ENCODE measurements at regions not wholly inside any gene's neighbourhood (a gene's known extent, or its start where the extent isn't known, plus 50 kb on each side); places are given as distances from the start of the nearest gene placed in this dataset.
"Not testable (repeated sequence)": the region's sequence is repeated elsewhere in the genome, so short reads cannot be mapped to it uniquely, and the experiment has no call there.

GRCh38 chr10:100625816-100626215, 90.1 kb downstream of the HIF1AN start:
- ATAC-seq, result no peak

GRCh38 chr10:100628061-100628460, 92.3 kb downstream of the HIF1AN start:
- DNase-seq (ENCODE audit: low spot score) (no peak), ATAC-seq (no peak)
- peaks cover 30 to 47% of the 10 kb centered on the region in 2 donors for H3K27me3 Mint-ChIP-seq
- H3K9me3 Mint-ChIP-seq, result no peaks in the 10 kb centered on the region
- H3K4me1 Mint-ChIP-seq (ENCODE audit: low read depth in 2 of 2), result no peaks in the 10 kb centered on the region
- H3K36me3 Mint-ChIP-seq, result no peaks in the 10 kb centered on the region
- H3K4me3 Mint-ChIP-seq, result no peak overlapping the region
- no peak overlapping the region for H3K27ac Mint-ChIP-seq

More at GRCh38 chr10:100625816-100626215, 90.1 kb downstream of the HIF1AN start:
- peaks cover 0 to 3% of the 10 kb centered on the region in 2 donors for H3K4me1 Mint-ChIP-seq (ENCODE audit: low read depth in 2 of 2)
- no peak for DNase-seq (ENCODE audit: low spot score)
- H3K36me3 Mint-ChIP-seq, result no peaks in the 10 kb centered on the region
- no peak overlapping the region for H3K4me3 Mint-ChIP-seq
- H3K9me3 Mint-ChIP-seq, result no peaks in the 10 kb centered on the region
- H3K27me3 Mint-ChIP-seq, result peaks cover 37 to 51% of the 10 kb centered on the region in 2 donors
- H3K27ac Mint-ChIP-seq, result no peak overlapping the region

- DNase-seq (ENCODE audit: low spot score) (no peak), ATAC-seq (no peak)
- H3K9me3 Mint-ChIP-seq, result no peaks in the 10 kb centered on the region
- no peaks in the 10 kb centered on the region for H3K36me3 Mint-ChIP-seq
- no peak overlapping the region for H3K27ac Mint-ChIP-seq
- no peak overlapping the region for H3K4me3 Mint-ChIP-seq
- H3K4me1 Mint-ChIP-seq (ENCODE audit: low read depth in 2 of 2), result no peaks in the 10 kb centered on the region
- H3K27me3 Mint-ChIP-seq, result peaks cover 30 to 55% of the 10 kb centered on the region in 2 donors
These were observed 95.4 kb downstream of the HIF1AN start for GRCh38 chr10:100631192-100631591.

GRCh38 chr10:100632027-100632426, 96.3 kb downstream of the HIF1AN start:
- peaks cover 22 to 48% of the 10 kb centered on the region in 2 donors for H3K27me3 Mint-ChIP-seq
- no peaks in the 10 kb centered on the region for H3K9me3 Mint-ChIP-seq
- no peak overlapping the region for H3K27ac Mint-ChIP-seq
- DNase-seq (ENCODE audit: low spot score), result no peak
- H3K4me1 Mint-ChIP-seq (ENCODE audit: low read depth in 2 of 2), result no peaks in the 10 kb centered on the region
- peak in 1 of 2 donors; percentile 7 for ATAC-seq
- H3K36me3 Mint-ChIP-seq, result no peaks in the 10 kb centered on the region
- H3K4me3 Mint-ChIP-seq, result no peak overlapping the region

GRCh38 chr10:100634034-100634433, 98.3 kb downstream of the HIF1AN start:
- DNase-seq (ENCODE audit: low spot score) (no peak), ATAC-seq (no peak)
- H3K4me1 Mint-ChIP-seq (ENCODE audit: low read depth in 2 of 2), result no peaks in the 10 kb centered on the region
- H3K27ac Mint-ChIP-seq, result no peak overlapping the region
- peaks cover 22 to 40% of the 10 kb centered on the region in 2 donors for H3K27me3 Mint-ChIP-seq
- H3K9me3 Mint-ChIP-seq, result no peaks in the 10 kb centered on the region
- H3K4me3 Mint-ChIP-seq, result no peak overlapping the region
- H3K36me3 Mint-ChIP-seq, result no peaks in the 10 kb centered on the region

GRCh38 chr10:100636848-100637553, 101.3 kb downstream of the HIF1AN start:
- no peak overlapping the region for H3K27ac Mint-ChIP-seq
- no peak for DNase-seq (ENCODE audit: low spot score)
- no peaks in the 10 kb centered on the region for H3K4me1 Mint-ChIP-seq (ENCODE audit: low read depth in 2 of 2)
- no peak overlapping the region for H3K4me3 Mint-ChIP-seq
- H3K36me3 Mint-ChIP-seq, result no peaks in the 10 kb centered on the region
- H3K27me3 Mint-ChIP-seq, result peaks cover 35 to 47% of the 10 kb centered on the region in 2 donors
- H3K9me3 Mint-ChIP-seq, result no peaks in the 10 kb centered on the region
- no peak for ATAC-seq

- Mint-ChIP-seq H3K4me3 (no peak overlapping the region), H3K4me1 (ENCODE audit: low read depth in 2 of 2) (no peaks in the 10 kb centered on the region), H3K27ac (no peak overlapping the region), H3K9me3 (no peaks in the 10 kb centered on the region), H3K27me3 (peaks cover 40 to 51% of the 10 kb centered on the region in 2 donors), H3K36me3 (no peaks in the 10 kb centered on the region)
- DNase-seq (ENCODE audit: low spot score), result no peak
- ATAC-seq, result peak; percentile 37 to 50
These were observed 102.0 kb downstream of the HIF1AN start for GRCh38 chr10:100637785-100638184.

GRCh38 chr10:100638969-100639368, 103.2 kb downstream of the HIF1AN start:
- not testable (repeated sequence) for ATAC-seq; H3K36me3 Mint-ChIP-seq; DNase-seq (ENCODE audit: low spot score); H3K4me1 Mint-ChIP-seq (ENCODE audit: low read depth in 2 of 2); H3K9me3 Mint-ChIP-seq; H3K27ac Mint-ChIP-seq; H3K4me3 Mint-ChIP-seq
- peaks cover 40 to 50% of the 10 kb centered on the region in 2 donors for H3K27me3 Mint-ChIP-seq

GRCh38 chr10:100642295-100642994, 102.9 kb upstream of the PAX2 start:
- Mint-ChIP-seq H3K4me1 (ENCODE audit: low read depth in 2 of 2) (no peaks in the 10 kb centered on the region), H3K36me3 (no peaks in the 10 kb centered on the region), H3K27me3 (peaks cover 47 to 48% of the 10 kb centered on the region in 2 donors), H3K9me3 (no peaks in the 10 kb centered on the region), H3K4me3 (no peak overlapping the region), H3K27ac (no peak overlapping the region)
- ATAC-seq, result no peak
- DNase-seq (ENCODE audit: low spot score), result no peak

GRCh38 chr10:100645091-100645490, 100.3 kb upstream of the PAX2 start:
- Mint-ChIP-seq H3K4me1 (ENCODE audit: low read depth in 2 of 2) (no peaks in the 10 kb centered on the region), H3K4me3 (no peak overlapping the region), H3K9me3 (no peaks in the 10 kb centered on the region), H3K36me3 (no peaks in the 10 kb centered on the region), H3K27ac (no peak overlapping the region), H3K27me3 (peaks cover 50 to 65% of the 10 kb centered on the region in 2 donors)
- no peak for DNase-seq (ENCODE audit: low spot score)
- ATAC-seq, result peak in 1 of 2 donors; percentile 24

- no peaks in the 10 kb centered on the region for H3K4me1 Mint-ChIP-seq (ENCODE audit: low read depth in 2 of 2)
These were observed 99.6 kb upstream of the PAX2 start for GRCh38 chr10:100645613-100646392.

GRCh38 chr10:100647928-100648327, 97.5 kb upstream of the PAX2 start:
- H3K4me3 Mint-ChIP-seq, result no peak overlapping the region
- H3K27ac Mint-ChIP-seq, result no peak overlapping the region
- H3K4me1 Mint-ChIP-seq (ENCODE audit: low read depth in 2 of 2), result peaks cover 0 to 4% of the 10 kb centered on the region in 2 donors
- DNase-seq (ENCODE audit: low spot score) (no peak), ATAC-seq (no peak)
- H3K27me3 Mint-ChIP-seq, result peaks cover 44 to 62% of the 10 kb centered on the region in 2 donors
- peaks cover 7% of the 10 kb centered on the region for H3K36me3 Mint-ChIP-seq
- no peaks in the 10 kb centered on the region for H3K9me3 Mint-ChIP-seq

More at GRCh38 chr10:100645613-100646392, 99.6 kb upstream of the PAX2 start:
- no peak overlapping the region for H3K27ac Mint-ChIP-seq
- DNase-seq (ENCODE audit: low spot score) (no peak), ATAC-seq (no peak)
- no peaks in the 10 kb centered on the region for H3K9me3 Mint-ChIP-seq
- peaks cover 50 to 68% of the 10 kb centered on the region in 2 donors for H3K27me3 Mint-ChIP-seq
- H3K4me3 Mint-ChIP-seq, result no peak overlapping the region
- no peaks in the 10 kb centered on the region for H3K36me3 Mint-ChIP-seq

GRCh38 chr10:100650693-100651092, 94.7 kb upstream of the PAX2 start:
- H3K36me3 Mint-ChIP-seq, result peaks cover 11% of the 10 kb centered on the region
- peaks cover 16 to 22% of the 10 kb centered on the region in 2 donors for H3K4me1 Mint-ChIP-seq (ENCODE audit: low read depth in 2 of 2)
- no peak overlapping the region for H3K27ac Mint-ChIP-seq
- no peak overlapping the region for H3K4me3 Mint-ChIP-seq
- DNase-seq (ENCODE audit: low spot score) (peak; percentile 39), ATAC-seq (no peak)
- peaks cover 56 to 82% of the 10 kb centered on the region in 2 donors for H3K27me3 Mint-ChIP-seq
- H3K9me3 Mint-ChIP-seq, result no peaks in the 10 kb centered on the region
